HL-60 (cell line): ENCODE measurements at regions not wholly inside any gene's neighbourhood (a gene's known extent, or its start where the extent isn't known, plus 50 kb on each side); places are given as distances from the start of the nearest gene placed in this dataset.

Source experiments
- DNase-seq, 2 experiments: peaks; one replicate each; pipeline ENCODE4 v3.0.0-alpha.2; 2010 to 2020; ENCODE audit warnings: low read depth in 1 of 2, low spot score in 1 of 2
- H3K27ac ChIP-seq: fragments of 250-450 bp; sonication (Bioruptor Pico); replicated peaks from 2 replicates; pipeline ENCODE4 v1.5.1; 2020; ENCODE audit warnings: mild to moderate bottlenecking, moderate library complexity
- H3K27me3 ChIP-seq: fragments of 250-450 bp; sonication (Bioruptor Pico); 2 replicates; pipeline ENCODE4 v1.5.1; 2021; ENCODE audit warnings: mild to moderate bottlenecking, moderate library complexity; ENCODE audit not compliant: insufficient read depth, poor library complexity, severe bottlenecking
- H3K4me3 ChIP-seq: replicated peaks from 2 replicates; pipeline ENCODE4 v1.5.1; 2011; ENCODE audit warnings: mild to moderate bottlenecking, control low read depth, low read length; ENCODE audit not compliant: insufficient read depth
- CTCF ChIP-seq: IDR thresholded peaks from one replicate; pipeline ENCODE4 v1.5.1; 2011; ENCODE audit warnings: low read length, control low read depth, inconsistent platforms; ENCODE audit not compliant: insufficient read depth
- GABPA ChIP-seq: IDR thresholded peaks from 2 replicates; pipeline ENCODE4 v1.6.1; 2012; ENCODE audit warnings: low read depth
- POLR2AphosphoS5 ChIP-seq: IDR thresholded peaks from 2 replicates; pipeline ENCODE4 v1.6.1; 2012; ENCODE audit warnings: low read depth
- REST ChIP-seq: IDR thresholded peaks from 2 replicates; pipeline ENCODE4 v1.6.1; 2012; ENCODE audit warnings: low read depth; ENCODE audit not compliant: insufficient replicate concordance
- SPI1 ChIP-seq: IDR thresholded peaks from 2 replicates; pipeline ENCODE4 v1.6.1; 2012; ENCODE audit warnings: low read depth, mild to moderate bottlenecking, borderline replicate concordance

- no peak overlapping the region for H3K4me3 ChIP-seq
- no peaks in the 10 kb centered on the region for H3K27me3 ChIP-seq
- TF ChIP-seq REST: no peak
- no peak for TF ChIP-seq CTCF
- no peak for TF ChIP-seq SPI1
- no peak for TF ChIP-seq POLR2AphosphoS5
- TF ChIP-seq GABPA: no peak
- DNase-seq: no peak
- H3K27ac ChIP-seq: no peak overlapping the region
Measured at GRCh38 chr4:10285028-10285427, 168.4 kb upstream of the WDR1 start.

GRCh38 chr4:10283761-10284160 lies 167.2 kb upstream of the WDR1 start:
- TF ChIP-seq CTCF: no peak
- TF ChIP-seq REST: no peak
- no peak for TF ChIP-seq POLR2AphosphoS5
- no peak for TF ChIP-seq GABPA
- no peak for TF ChIP-seq SPI1

GRCh38 chr4:10281996-10282395 lies 165.4 kb upstream of the WDR1 start:
- no peak overlapping the region for H3K4me3 ChIP-seq
- no peak for DNase-seq
- no peak overlapping the region for H3K27ac ChIP-seq
- no peaks in the 10 kb centered on the region for H3K27me3 ChIP-seq
- TF ChIP-seq CTCF (no peak), GABPA (no peak), SPI1 (no peak), POLR2AphosphoS5 (no peak), REST (no peak)

More at GRCh38 chr4:10283761-10284160, 167.2 kb upstream of the WDR1 start:
- H3K4me3 ChIP-seq: no peak overlapping the region
- H3K27me3 ChIP-seq: no peaks in the 10 kb centered on the region
- H3K27ac ChIP-seq: no peak overlapping the region
- no peak for DNase-seq
